ENCODE measurements at regions not wholly inside any gene's neighbourhood (a gene's known extent, or its start where the extent isn't known, plus 50 kb on each side); places are given as distances from the start of the nearest gene placed in this dataset.
"Not testable (repeated sequence)": the region's sequence is repeated elsewhere in the genome, so short reads cannot be mapped to it uniquely, and the experiment has no call there.

DNA sequence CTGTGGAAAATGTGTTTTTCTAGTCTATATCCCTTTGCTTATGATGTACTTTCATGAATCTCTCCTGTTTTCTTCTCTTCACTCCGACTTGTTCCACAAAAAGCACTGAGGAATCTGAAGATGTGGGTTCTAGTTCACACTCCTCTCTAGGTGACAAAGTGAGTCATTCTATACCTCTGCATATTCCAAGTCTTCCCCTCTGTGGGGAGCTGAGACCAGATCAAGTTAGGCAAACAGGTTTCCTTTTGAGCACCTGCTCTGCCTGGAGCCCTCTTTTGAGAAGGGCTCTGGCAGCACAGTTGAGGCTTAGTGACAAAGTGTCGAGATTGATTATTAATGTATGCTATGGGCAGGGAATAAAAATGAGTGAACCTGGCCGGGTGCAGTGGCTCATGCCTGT is 82.4 kb upstream of the VGLL4 start:
- Histone ChIP-seq H3K4me3 (ENCODE audit: low read length) (no peak overlapping the region), H3K36me3 (ENCODE audit: control insufficient read depth, insufficient read depth, low read length) (no peaks in the 10 kb centered on the region), H3K9me3 (ENCODE audit: control insufficient read depth, insufficient read depth, low read length) (no peaks in the 10 kb centered on the region), H3K4me1 (ENCODE audit: control insufficient read depth, insufficient read depth, low read length) (no peaks in the 10 kb centered on the region), H3K27me3 (ENCODE audit: control insufficient read depth, insufficient read depth, low read length) (no peaks in the 10 kb centered on the region), H3K27ac (ENCODE audit: low read length) (no peak overlapping the region)
- H3K4me1 Mint-ChIP-seq, result no peaks in the 10 kb centered on the region
- no peak for ATAC-seq
- no peak for DNase-seq
- no peak overlapping the region for H3K27ac Mint-ChIP-seq
- no peaks in the 10 kb centered on the region for H3K36me3 Mint-ChIP-seq
- WGBS (ENCODE audit: insufficient coverage), result 85% methylated on average over 3 of the region's 3 CpGs
- no peaks in the 10 kb centered on the region for H3K9me3 Mint-ChIP-seq
- no peak overlapping the region for H3K4me3 Mint-ChIP-seq
- TF ChIP-seq, protein P1, sequence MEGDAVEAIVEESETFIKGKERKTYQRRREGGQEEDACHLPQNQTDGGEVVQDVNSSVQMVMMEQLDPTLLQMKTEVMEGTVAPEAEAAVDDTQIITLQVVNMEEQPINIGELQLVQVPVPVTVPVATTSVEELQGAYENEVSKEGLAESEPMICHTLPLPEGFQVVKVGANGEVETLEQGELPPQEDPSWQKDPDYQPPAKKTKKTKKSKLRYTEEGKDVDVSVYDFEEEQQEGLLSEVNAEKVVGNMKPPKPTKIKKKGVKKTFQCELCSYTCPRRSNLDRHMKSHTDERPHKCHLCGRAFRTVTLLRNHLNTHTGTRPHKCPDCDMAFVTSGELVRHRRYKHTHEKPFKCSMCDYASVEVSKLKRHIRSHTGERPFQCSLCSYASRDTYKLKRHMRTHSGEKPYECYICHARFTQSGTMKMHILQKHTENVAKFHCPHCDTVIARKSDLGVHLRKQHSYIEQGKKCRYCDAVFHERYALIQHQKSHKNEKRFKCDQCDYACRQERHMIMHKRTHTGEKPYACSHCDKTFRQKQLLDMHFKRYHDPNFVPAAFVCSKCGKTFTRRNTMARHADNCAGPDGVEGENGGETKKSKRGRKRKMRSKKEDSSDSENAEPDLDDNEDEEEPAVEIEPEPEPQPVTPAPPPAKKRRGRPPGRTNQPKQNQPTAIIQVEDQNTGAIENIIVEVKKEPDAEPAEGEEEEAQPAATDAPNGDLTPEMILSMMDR (IDR thresholded peaks at IDR 0.05), result no peak
- peaks cover 20 to 30% of the 10 kb centered on the region in 2 donors for H3K27me3 Mint-ChIP-seq (ENCODE audit: low read depth in 2 of 2)
- intact Hi-C loops (cut with micrococcal nuclease), result no loop called here

DNA sequence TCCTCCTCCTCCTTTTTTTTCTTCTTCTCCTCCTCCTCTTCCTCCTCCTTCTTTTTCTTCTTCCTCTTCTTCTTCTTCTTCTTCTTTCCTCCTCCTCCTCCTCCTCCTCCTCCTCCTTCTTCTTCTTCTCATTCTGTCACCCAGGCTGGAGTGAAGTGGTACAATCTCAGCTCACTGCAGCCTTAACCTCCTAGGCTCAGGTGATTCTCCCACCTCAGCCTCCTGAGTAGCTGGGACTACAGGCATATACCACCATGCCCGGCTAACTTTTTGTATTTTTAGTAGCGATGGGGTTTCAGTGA is 81.6 kb upstream of the VGLL4 start:
- H3K36me3 ChIP-seq (ENCODE audit: control insufficient read depth, insufficient read depth, low read length); intact Hi-C loops (cut with micrococcal nuclease); H3K27ac ChIP-seq (ENCODE audit: low read length); DNase-seq; H3K4me1 ChIP-seq (ENCODE audit: control insufficient read depth, insufficient read depth, low read length); ATAC-seq; H3K4me1 Mint-ChIP-seq; H3K27ac Mint-ChIP-seq; H3K9me3 ChIP-seq (ENCODE audit: control insufficient read depth, insufficient read depth, low read length); H3K4me3 Mint-ChIP-seq; H3K9me3 Mint-ChIP-seq; H3K4me3 ChIP-seq (ENCODE audit: low read length); H3K36me3 Mint-ChIP-seq; H3K27me3 ChIP-seq (ENCODE audit: control insufficient read depth, insufficient read depth, low read length): not testable (repeated sequence)
- H3K27me3 Mint-ChIP-seq (ENCODE audit: low read depth in 2 of 2), result peaks cover 22 to 31% of the 10 kb centered on the region in 2 donors
- WGBS (ENCODE audit: insufficient coverage), result 86% methylated on average over 2 of the region's 2 CpGs

DNA sequence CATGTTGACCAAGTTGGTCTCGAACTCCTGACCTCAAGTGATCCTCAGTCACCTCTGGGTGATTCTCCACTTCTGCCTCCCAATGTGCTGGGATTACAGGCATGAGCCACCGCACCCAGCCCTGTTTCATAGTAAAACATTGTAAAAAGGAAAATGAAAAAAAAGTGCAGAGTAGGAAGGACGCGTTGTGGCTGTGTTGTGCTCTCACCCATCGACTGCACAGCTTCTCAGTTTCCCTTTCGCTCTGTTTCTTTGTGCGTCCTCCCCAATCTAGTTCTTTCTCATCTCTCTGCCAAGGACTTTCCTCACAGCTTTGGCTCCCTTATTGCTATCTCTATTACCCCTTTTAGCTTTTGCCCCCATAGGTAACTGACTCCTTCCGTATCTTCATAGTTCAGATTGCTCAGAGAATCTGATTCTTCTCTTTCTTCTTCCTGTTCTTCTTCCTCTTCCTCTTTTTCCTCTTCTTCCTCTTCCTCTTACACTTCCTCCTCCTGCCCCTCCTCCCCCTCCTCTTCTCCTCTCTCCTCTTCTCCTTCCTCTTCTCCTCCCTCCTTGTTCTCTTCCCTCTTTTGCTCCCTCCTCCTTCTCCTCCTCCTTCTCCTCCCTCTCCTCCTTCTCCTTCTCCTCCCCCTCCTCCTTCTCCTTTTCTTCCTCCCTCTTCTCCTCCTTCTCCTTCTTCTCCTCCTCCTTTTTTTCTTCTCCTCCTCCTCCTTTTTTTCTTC is 81.1 kb upstream of the VGLL4 start:
- Histone ChIP-seq H3K27ac (ENCODE audit: low read length) (no peak overlapping the region), H3K4me3 (ENCODE audit: low read length) (peak overlapping the region; percentile 19), H3K27me3 (ENCODE audit: control insufficient read depth, insufficient read depth, low read length) (no peaks in the 10 kb centered on the region), H3K9me3 (ENCODE audit: control insufficient read depth, insufficient read depth, low read length) (no peaks in the 10 kb centered on the region), H3K36me3 (ENCODE audit: control insufficient read depth, insufficient read depth, low read length) (no peaks in the 10 kb centered on the region), H3K4me1 (ENCODE audit: control insufficient read depth, insufficient read depth, low read length) (peaks cover 6% of the 10 kb centered on the region)
- peaks cover 22 to 31% of the 10 kb centered on the region in 2 donors for H3K27me3 Mint-ChIP-seq (ENCODE audit: low read depth in 2 of 2)
- peaks cover 7 to 9% of the 10 kb centered on the region in 2 donors for H3K4me1 Mint-ChIP-seq
- H3K4me3 Mint-ChIP-seq, result no peak overlapping the region
- no peak for ATAC-seq
- H3K9me3 Mint-ChIP-seq, result no peaks in the 10 kb centered on the region
- peak in 1 of 2 donors; percentile 16 for DNase-seq
- H3K36me3 Mint-ChIP-seq, result no peaks in the 10 kb centered on the region
- intact Hi-C loops (cut with micrococcal nuclease), result no loop called here
- TF ChIP-seq, protein P1 (IDR thresholded peaks at IDR 0.05), result no peak
- no peak overlapping the region for H3K27ac Mint-ChIP-seq
- WGBS (ENCODE audit: insufficient coverage), result 70% methylated on average over 8 of the region's 8 CpGs

DNA sequence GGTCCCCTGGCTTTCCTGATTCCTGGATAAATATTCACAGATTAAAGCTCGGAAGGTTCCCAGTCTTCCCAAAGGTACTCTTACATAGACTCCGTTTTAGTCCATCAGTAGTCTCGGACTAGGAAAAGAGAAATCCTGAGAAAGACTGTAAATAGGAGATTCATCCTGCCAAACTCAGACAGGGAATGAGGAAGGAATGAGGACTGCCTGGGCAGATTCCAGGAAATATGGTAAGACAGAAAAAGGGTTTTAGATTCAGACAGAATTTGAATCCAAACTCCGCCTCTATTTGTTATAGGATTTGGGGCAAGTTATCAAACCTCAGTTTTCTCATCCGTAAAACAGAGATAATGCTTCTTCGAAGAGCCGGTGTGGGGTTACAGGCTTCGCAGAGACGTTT is 77.8 kb upstream of the VGLL4 start:
- Histone ChIP-seq H3K36me3 (ENCODE audit: control insufficient read depth, insufficient read depth, low read length) (no peaks in the 10 kb centered on the region), H3K27ac (ENCODE audit: low read length) (no peak overlapping the region), H3K4me1 (ENCODE audit: control insufficient read depth, insufficient read depth, low read length) (peaks cover 6% of the 10 kb centered on the region), H3K27me3 (ENCODE audit: control insufficient read depth, insufficient read depth, low read length) (no peaks in the 10 kb centered on the region), H3K4me3 (ENCODE audit: low read length) (no peak overlapping the region), H3K9me3 (ENCODE audit: control insufficient read depth, insufficient read depth, low read length) (no peaks in the 10 kb centered on the region)
- intact Hi-C loops (cut with micrococcal nuclease), result no loop called here
- Mint-ChIP-seq H3K4me1 (peaks cover 19 to 20% of the 10 kb centered on the region in 2 donors), H3K9me3 (no peaks in the 10 kb centered on the region), H3K27me3 (ENCODE audit: low read depth in 2 of 2) (peaks cover 22 to 31% of the 10 kb centered on the region in 2 donors), H3K36me3 (no peaks in the 10 kb centered on the region), H3K27ac (no peak overlapping the region), H3K4me3 (peak overlapping the region; percentile 92)
- WGBS (ENCODE audit: insufficient coverage), result 95% methylated on average over 9 of the region's 9 CpGs
- DNase-seq (no peak), ATAC-seq (no peak)
- TF ChIP-seq, protein P1 (IDR thresholded peaks at IDR 0.05), result no peak
